GM12864 (cell line): ENCODE measurements at regions not wholly inside any gene's neighbourhood (a gene's known extent, or its start where the extent isn't known, plus 50 kb on each side); places are given as distances from the start of the nearest gene placed in this dataset.

Experiments
- DNase-seq: peaks from one replicate; pipeline ENCODE4 v3.0.0-alpha.2; 2011; ENCODE audit warnings: low read depth
- H3K4me3 ChIP-seq: 2 replicates; pipeline ENCODE4 v1.5.1; 2011; ENCODE audit warnings: mild to moderate bottlenecking, low read depth, low read length, control low read depth
- CTCF ChIP-seq: IDR thresholded peaks from 2 replicates; pipeline ENCODE4 v1.5.1; 2011; ENCODE audit warnings: low read depth, mild to moderate bottlenecking, moderate library complexity, low read length, control low read depth, inconsistent platforms; ENCODE audit errors: missing control alignments

- no peak for DNase-seq
- no peak overlapping the region for H3K4me3 ChIP-seq
- no peak for TF ChIP-seq CTCF
These were observed 210.1 kb upstream of the C1orf87 start for GRCh38 chr1:60283690-60284089.

GRCh38 chr1:60281360-60281932, 207.9 kb upstream of the C1orf87 start:
- no peak overlapping the region for H3K4me3 ChIP-seq
- DNase-seq = peak; percentile 10
- TF ChIP-seq CTCF = peak; percentile 88

GRCh38 chr1:60280819-60281218, 207.2 kb upstream of the C1orf87 start:
- no peak overlapping the region for H3K4me3 ChIP-seq
- TF ChIP-seq CTCF = no peak

GRCh38 chr1:60280256-60280655, 206.7 kb upstream of the C1orf87 start:
- DNase-seq = no peak
- TF ChIP-seq CTCF = no peak
- no peak overlapping the region for H3K4me3 ChIP-seq

More at GRCh38 chr1:60280819-60281218, 207.2 kb upstream of the C1orf87 start:
- no peak for DNase-seq

- TF ChIP-seq CTCF = no peak
- no peak for DNase-seq
These were observed 206.2 kb upstream of the C1orf87 start for GRCh38 chr1:60279798-60280197.

GRCh38 chr1:60277269-60277668, 203.7 kb upstream of the C1orf87 start:
- no peak for TF ChIP-seq CTCF
- no peak overlapping the region for H3K4me3 ChIP-seq
- DNase-seq = no peak

More at GRCh38 chr1:60279798-60280197, 206.2 kb upstream of the C1orf87 start:
- no peak overlapping the region for H3K4me3 ChIP-seq
